ENCODE measurements at regions not wholly inside any gene's neighbourhood (a gene's known extent, or its start where the extent isn't known, plus 50 kb on each side); places are given as distances from the start of the nearest gene placed in this dataset.
A peak's percentile ranks its signal among the peaks of the same experiment; 100 is the strongest.

DNA sequence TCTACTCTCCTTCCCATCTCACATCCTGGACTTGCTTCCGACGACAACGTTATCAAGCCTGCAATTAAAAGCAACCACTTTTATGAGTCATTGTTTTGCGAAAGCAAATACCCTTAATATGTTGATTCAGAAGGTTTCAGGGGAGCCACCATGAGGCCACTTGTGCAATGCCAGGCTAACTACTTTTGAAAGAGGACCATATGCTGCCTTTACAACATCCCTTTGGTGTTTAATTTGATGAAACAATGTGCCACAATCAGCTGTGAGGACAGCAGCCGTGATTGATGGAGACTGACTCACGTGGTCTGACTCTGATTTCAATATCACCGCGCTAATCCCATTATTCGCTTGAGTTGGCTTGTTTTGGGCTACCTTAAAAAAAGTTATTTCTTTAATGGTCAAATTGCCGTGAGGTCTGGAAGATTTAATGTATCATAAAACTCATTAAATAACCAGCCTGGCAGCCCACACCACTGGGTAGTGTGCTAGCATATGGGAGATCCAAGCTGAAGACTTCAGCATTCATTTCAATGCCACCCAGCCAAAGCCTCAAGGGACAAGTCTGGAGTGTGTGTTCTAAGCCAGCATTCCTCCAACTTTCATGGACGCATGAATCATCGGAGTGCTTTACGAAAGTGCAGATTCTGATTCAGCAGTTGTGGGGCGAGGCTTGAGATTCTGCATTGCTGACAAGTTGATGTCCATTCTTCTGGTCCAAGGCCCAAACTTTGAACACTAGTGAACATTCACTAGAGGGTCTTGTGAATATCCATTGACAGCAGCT is 73.3 kb upstream of the PAXBP1 start:
- TF ChIP-seq, protein P1, sequence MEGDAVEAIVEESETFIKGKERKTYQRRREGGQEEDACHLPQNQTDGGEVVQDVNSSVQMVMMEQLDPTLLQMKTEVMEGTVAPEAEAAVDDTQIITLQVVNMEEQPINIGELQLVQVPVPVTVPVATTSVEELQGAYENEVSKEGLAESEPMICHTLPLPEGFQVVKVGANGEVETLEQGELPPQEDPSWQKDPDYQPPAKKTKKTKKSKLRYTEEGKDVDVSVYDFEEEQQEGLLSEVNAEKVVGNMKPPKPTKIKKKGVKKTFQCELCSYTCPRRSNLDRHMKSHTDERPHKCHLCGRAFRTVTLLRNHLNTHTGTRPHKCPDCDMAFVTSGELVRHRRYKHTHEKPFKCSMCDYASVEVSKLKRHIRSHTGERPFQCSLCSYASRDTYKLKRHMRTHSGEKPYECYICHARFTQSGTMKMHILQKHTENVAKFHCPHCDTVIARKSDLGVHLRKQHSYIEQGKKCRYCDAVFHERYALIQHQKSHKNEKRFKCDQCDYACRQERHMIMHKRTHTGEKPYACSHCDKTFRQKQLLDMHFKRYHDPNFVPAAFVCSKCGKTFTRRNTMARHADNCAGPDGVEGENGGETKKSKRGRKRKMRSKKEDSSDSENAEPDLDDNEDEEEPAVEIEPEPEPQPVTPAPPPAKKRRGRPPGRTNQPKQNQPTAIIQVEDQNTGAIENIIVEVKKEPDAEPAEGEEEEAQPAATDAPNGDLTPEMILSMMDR (conservative IDR thresholded peaks at IDR 0.05; ENCODE audit: low read depth, low read length) = peak; percentile 24; the same call in 1 of the 2 replicates
- no peak for TF ChIP-seq EZH2 (IDR thresholded peaks at IDR 0.05; ENCODE audit: borderline replicate concordance, low read depth, low read length, poor library complexity, severe bottlenecking)

All from A673 (cell line).